NCI-H146 treated with DMSO at 0.1 percent for 48 hours (cell line): ENCODE measurements at regions not wholly inside any gene's neighbourhood (a gene's known extent, or its start where the extent isn't known, plus 50 kb on each side); places are given as distances from the start of the nearest gene placed in this dataset.

ENCODE experiments used
- DNase-seq: peaks from one replicate; lab custom pipeline; 2025; ENCODE audit not compliant: unreplicated experiment; lab: John Stamatoyannopoulos, UW

GRCh38 chr7:135831455-135832195, 83.0 kb upstream of the FAM180A start:
- DNase-seq: no peak

GRCh38 chr7:135828604-135829003, 80.0 kb upstream of the FAM180A start:
- DNase-seq: peak; percentile 61

GRCh38 chr7:135827391-135827790, 78.8 kb upstream of the FAM180A start:
- DNase-seq: no peak

- DNase-seq: no peak
Measured at GRCh38 chr7:135825406-135825805, 76.8 kb upstream of the FAM180A start.

GRCh38 chr7:135822376-135822775, 73.8 kb upstream of the FAM180A start:
- no peak for DNase-seq

- no peak for DNase-seq
Measured at GRCh38 chr7:135817583-135817982, 69.0 kb upstream of the FAM180A start.

- no peak for DNase-seq
Measured at GRCh38 chr7:135815033-135815432, 66.4 kb upstream of the FAM180A start.

- DNase-seq: no peak
Measured at GRCh38 chr7:135812148-135812547, 63.5 kb upstream of the FAM180A start.

GRCh38 chr7:135811506-135811905, 62.9 kb upstream of the FAM180A start:
- no peak for DNase-seq

GRCh38 chr7:135808206-135808605, 59.6 kb upstream of the FAM180A start:
- DNase-seq: no peak

- DNase-seq: no peak
Measured at GRCh38 chr7:135803143-135803542, 54.5 kb upstream of the FAM180A start.

- no peak for DNase-seq
Measured at GRCh38 chr7:135802697-135803096, 54.1 kb upstream of the FAM180A start.

GRCh38 chr7:135801877-135802276, 53.3 kb upstream of the FAM180A start:
- DNase-seq: no peak

- peak; percentile 85 for DNase-seq
Measured at GRCh38 chr7:135801045-135801693, 52.6 kb upstream of the FAM180A start.

- DNase-seq: no peak
Measured at GRCh38 chr7:135800560-135800959, 51.9 kb upstream of the FAM180A start.

- DNase-seq: no peak
Measured at GRCh38 chr7:135799881-135800280, 51.3 kb upstream of the FAM180A start.
